ENCODE measurements at regions not wholly inside any gene's neighbourhood (a gene's known extent, or its start where the extent isn't known, plus 50 kb on each side); places are given as distances from the start of the nearest gene placed in this dataset.
A peak's percentile ranks its signal among the peaks of the same experiment; 100 is the strongest.

- no peak overlapping the region for H3K27ac ChIP-seq
- no peak overlapping the region for H3K4me3 ChIP-seq
- 80 to 100% (median 86%) methylated on average over 1 of the region's 1 CpG for WGBS, 5 donors
Measured at GRCh38 chr4:153939570-153939969, 150.7 kb upstream of the SFRP2 start.

DNA sequence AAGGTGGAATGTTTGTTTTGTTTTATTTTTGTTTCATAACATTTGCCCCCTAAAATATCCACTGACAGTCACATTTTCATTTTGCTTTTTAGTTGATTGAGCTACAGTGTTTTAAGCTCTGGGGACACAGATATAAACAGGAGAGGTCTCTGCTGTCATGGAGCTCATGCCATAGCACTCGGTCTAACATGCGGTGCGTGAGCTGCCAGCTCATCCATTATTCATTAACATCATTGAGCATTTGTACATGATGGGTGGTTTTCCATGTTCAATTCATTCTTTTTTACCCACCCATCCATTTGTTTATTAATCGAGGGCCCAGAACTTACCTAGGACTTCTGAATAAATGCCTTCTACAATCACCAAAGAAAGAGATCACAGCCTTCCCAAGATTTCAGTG is 150.1 kb upstream of the SFRP2 start:
- no peaks in the 10 kb centered on the region for H3K36me3 ChIP-seq
- intact Hi-C loops (cut with DNase I; ENCODE audit: low total_unique reads) = no loop called here
- WGBS, 5 donors = 81 to 91% (median 85%) methylated on average over 4 of the region's 4 CpGs
- H3K4me1 ChIP-seq = no peaks in the 10 kb centered on the region
- TF ChIP-seq POLR2A (IDR thresholded peaks at IDR 0.05) = no peak
- H3K27me3 ChIP-seq = no peaks in the 10 kb centered on the region
- no peak overlapping the region for H3K4me3 ChIP-seq
- no peak for DNase-seq
- H3K27ac ChIP-seq = no peak overlapping the region
- no peaks in the 10 kb centered on the region for H3K9me3 ChIP-seq

More at GRCh38 chr4:153939570-153939969, 150.7 kb upstream of the SFRP2 start:
- Histone ChIP-seq H3K36me3 (no peaks in the 10 kb centered on the region), H3K27me3 (no peaks in the 10 kb centered on the region), H3K9me3 (no peaks in the 10 kb centered on the region), H3K4me1 (no peaks in the 10 kb centered on the region)
- TF ChIP-seq, protein P1, sequence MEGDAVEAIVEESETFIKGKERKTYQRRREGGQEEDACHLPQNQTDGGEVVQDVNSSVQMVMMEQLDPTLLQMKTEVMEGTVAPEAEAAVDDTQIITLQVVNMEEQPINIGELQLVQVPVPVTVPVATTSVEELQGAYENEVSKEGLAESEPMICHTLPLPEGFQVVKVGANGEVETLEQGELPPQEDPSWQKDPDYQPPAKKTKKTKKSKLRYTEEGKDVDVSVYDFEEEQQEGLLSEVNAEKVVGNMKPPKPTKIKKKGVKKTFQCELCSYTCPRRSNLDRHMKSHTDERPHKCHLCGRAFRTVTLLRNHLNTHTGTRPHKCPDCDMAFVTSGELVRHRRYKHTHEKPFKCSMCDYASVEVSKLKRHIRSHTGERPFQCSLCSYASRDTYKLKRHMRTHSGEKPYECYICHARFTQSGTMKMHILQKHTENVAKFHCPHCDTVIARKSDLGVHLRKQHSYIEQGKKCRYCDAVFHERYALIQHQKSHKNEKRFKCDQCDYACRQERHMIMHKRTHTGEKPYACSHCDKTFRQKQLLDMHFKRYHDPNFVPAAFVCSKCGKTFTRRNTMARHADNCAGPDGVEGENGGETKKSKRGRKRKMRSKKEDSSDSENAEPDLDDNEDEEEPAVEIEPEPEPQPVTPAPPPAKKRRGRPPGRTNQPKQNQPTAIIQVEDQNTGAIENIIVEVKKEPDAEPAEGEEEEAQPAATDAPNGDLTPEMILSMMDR (IDR thresholded peaks at IDR 0.05) = no peak
- TF ChIP-seq POLR2A (IDR thresholded peaks at IDR 0.05) (no peak), EP300 (IDR thresholded peaks at IDR 0.05) (no peak), POLR2AphosphoS5 (IDR thresholded peaks at IDR 0.05) (no peak)
- DNase-seq = no peak
- intact Hi-C loops (cut with DNase I; ENCODE audit: low total_unique reads) = no loop called here

- no peak for DNase-seq
- no peaks in the 10 kb centered on the region for H3K27me3 ChIP-seq
- intact Hi-C loops (cut with DNase I; ENCODE audit: low total_unique reads) = no loop called here
- WGBS, 5 donors = 55 to 78% (median 73%) methylated on average over 4 of the region's 4 CpGs
- TF ChIP-seq, protein P1 (IDR thresholded peaks at IDR 0.05) = no peak
- H3K4me3 ChIP-seq = no peak overlapping the region
- H3K36me3 ChIP-seq = no peaks in the 10 kb centered on the region
- H3K4me1 ChIP-seq = no peaks in the 10 kb centered on the region
- no peak overlapping the region for H3K27ac ChIP-seq
- H3K9me3 ChIP-seq = no peaks in the 10 kb centered on the region
Measured at GRCh38 chr4:153937289-153937688, 148.4 kb upstream of the SFRP2 start.

- Histone ChIP-seq H3K4me1 (no peaks in the 10 kb centered on the region), H3K9me3 (no peaks in the 10 kb centered on the region), H3K27me3 (no peaks in the 10 kb centered on the region), H3K4me3 (no peak overlapping the region), H3K36me3 (no peaks in the 10 kb centered on the region), H3K27ac (no peak overlapping the region)
- intact Hi-C loops (cut with DNase I; ENCODE audit: low total_unique reads) = no loop called here
- TF ChIP-seq POLR2AphosphoS5 (IDR thresholded peaks at IDR 0.05) (no peak), EP300 (IDR thresholded peaks at IDR 0.05) (no peak), POLR2A (IDR thresholded peaks at IDR 0.05) (no peak)
- TF ChIP-seq, protein P1 (IDR thresholded peaks at IDR 0.05) = no peak
- 29 to 43% (median 42%) methylated on average over 3 of the region's 3 CpGs for WGBS, 5 donors
- no peak for DNase-seq
Measured at GRCh38 chr4:153936121-153936520, 147.2 kb upstream of the SFRP2 start.

DNA sequence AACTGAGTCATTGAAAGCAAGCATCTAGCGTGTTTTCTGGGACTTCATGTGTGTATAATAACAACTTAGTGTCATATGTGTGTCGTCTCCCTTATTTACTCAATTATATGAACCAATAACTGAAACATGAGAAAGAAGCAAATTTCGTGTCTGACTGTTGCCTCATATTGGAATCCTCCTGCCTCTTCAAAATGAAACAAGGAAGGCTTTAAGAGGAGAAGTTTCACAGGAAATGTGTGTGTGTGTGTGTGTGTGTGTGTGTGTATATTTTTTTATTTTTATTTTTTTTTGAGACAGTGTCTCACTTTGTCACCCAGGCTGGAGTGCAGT is 145.8 kb upstream of the SFRP2 start:
- peak overlapping the region in 3 of 5 donors; percentile 18 to 55 (median 43) for H3K27ac ChIP-seq
- H3K9me3 ChIP-seq = no peaks in the 10 kb centered on the region
- no peak overlapping the region for H3K4me3 ChIP-seq
- H3K36me3 ChIP-seq = no peaks in the 10 kb centered on the region
- 67 to 76% (median 71%) methylated on average over 3 of the region's 3 CpGs for WGBS, 5 donors
- intact Hi-C loops (cut with DNase I; ENCODE audit: low total_unique reads) = no loop called here
- DNase-seq = no peak
- no peak for TF ChIP-seq EP300 (IDR thresholded peaks at IDR 0.05)
- TF ChIP-seq POLR2A (IDR thresholded peaks at IDR 0.05) = no peak
- TF ChIP-seq, protein P1 (IDR thresholded peaks at IDR 0.05) = no peak
- no peak for TF ChIP-seq POLR2AphosphoS5 (IDR thresholded peaks at IDR 0.05)
- no peaks in the 10 kb centered on the region for H3K27me3 ChIP-seq
- H3K4me1 ChIP-seq = peaks cover 0 to 4% (median 0%) of the 10 kb centered on the region in 4 donors
